Colonic mucosa (tissue), 4 donors: ENCODE measurements at regions not wholly inside any gene's neighbourhood (a gene's known extent, or its start where the extent isn't known, plus 50 kb on each side); places are given as distances from the start of the nearest gene placed in this dataset.

Experiments
- DNase-seq: peaks from one replicate; pipeline ENCODE4 v3.0.0-alpha.2; 2020
- H3K27ac ChIP-seq: fragments of 200-600 bp; one replicate; pipeline ENCODE4 v1.8.0; 2021
- H3K27me3 ChIP-seq: fragments of 200-600 bp; one replicate; pipeline ENCODE4 v1.8.0; 2021
- H3K36me3 ChIP-seq: fragments of 200-600 bp; one replicate; pipeline ENCODE4 v1.8.0; 2021
- H3K4me1 ChIP-seq: fragments of 200-600 bp; one replicate; pipeline ENCODE4 v1.8.0; 2021; ENCODE audit warnings: mild to moderate bottlenecking
- H3K4me3 ChIP-seq: fragments of 200-600 bp; one replicate; pipeline ENCODE4 v1.8.0; 2021
- H3K9ac ChIP-seq, 2 donors: one replicate each; pipeline ENCODE4 v1.7.0; 2013; ENCODE audit warnings: control low read depth in 2 of 2, low read depth in 2 of 2, low read length in 2 of 2
- H3K9me3 ChIP-seq: fragments of 200-600 bp; one replicate; pipeline ENCODE4 v1.8.0; 2021
- intact Hi-C: fragments of 100-400 bp; cut with DNase I; formaldehyde crosslinking; loops from one replicate; pipeline ENCODE4 v1.14.1; 2022
- TF ChIP-seq, protein P1 (sequence below): fragments of 200-600 bp; IDR thresholded peaks from one replicate; pipeline ENCODE4 v1.8.0; 2022; ENCODE audit warnings: antibody characterized with exemption, mild to moderate bottlenecking
- donor health status: healthy.
- donor health status: DM: no; HTN: no; CAD: no.
- donor health status: DM: no; HTN: no; CAD: no.

DNA sequence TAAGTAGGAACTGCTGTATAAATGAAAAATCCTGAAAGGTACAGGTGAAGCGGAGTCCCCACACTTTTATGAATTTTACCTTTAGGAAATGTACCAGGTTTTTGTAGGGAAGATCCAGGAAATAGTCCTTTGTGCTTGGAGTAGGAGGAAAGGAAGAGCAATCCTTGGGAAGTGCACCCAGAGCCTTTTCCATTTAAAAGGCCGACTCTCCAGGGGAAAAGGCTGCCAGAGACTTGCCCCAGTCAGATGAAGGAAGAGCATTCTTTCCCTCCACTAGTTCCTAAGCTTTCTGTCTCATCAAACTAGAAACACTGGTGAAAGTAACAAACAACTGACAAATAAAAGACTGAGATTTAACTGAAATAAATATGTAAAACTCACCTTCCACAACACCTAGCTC lies 779.4 kb upstream of the CDH6 start:
- no peaks in the 10 kb centered on the region for H3K27me3 ChIP-seq
- no peaks in the 10 kb centered on the region for H3K4me1 ChIP-seq
- intact Hi-C loops = no loop called here
- no peak for DNase-seq
- H3K9ac ChIP-seq = no peak overlapping the region
- no peak overlapping the region for H3K4me3 ChIP-seq
- H3K36me3 ChIP-seq = no peaks in the 10 kb centered on the region
- TF ChIP-seq, protein P1, sequence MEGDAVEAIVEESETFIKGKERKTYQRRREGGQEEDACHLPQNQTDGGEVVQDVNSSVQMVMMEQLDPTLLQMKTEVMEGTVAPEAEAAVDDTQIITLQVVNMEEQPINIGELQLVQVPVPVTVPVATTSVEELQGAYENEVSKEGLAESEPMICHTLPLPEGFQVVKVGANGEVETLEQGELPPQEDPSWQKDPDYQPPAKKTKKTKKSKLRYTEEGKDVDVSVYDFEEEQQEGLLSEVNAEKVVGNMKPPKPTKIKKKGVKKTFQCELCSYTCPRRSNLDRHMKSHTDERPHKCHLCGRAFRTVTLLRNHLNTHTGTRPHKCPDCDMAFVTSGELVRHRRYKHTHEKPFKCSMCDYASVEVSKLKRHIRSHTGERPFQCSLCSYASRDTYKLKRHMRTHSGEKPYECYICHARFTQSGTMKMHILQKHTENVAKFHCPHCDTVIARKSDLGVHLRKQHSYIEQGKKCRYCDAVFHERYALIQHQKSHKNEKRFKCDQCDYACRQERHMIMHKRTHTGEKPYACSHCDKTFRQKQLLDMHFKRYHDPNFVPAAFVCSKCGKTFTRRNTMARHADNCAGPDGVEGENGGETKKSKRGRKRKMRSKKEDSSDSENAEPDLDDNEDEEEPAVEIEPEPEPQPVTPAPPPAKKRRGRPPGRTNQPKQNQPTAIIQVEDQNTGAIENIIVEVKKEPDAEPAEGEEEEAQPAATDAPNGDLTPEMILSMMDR = no peak
- H3K27ac ChIP-seq = no peak overlapping the region
- H3K9me3 ChIP-seq = no peaks in the 10 kb centered on the region

DNA sequence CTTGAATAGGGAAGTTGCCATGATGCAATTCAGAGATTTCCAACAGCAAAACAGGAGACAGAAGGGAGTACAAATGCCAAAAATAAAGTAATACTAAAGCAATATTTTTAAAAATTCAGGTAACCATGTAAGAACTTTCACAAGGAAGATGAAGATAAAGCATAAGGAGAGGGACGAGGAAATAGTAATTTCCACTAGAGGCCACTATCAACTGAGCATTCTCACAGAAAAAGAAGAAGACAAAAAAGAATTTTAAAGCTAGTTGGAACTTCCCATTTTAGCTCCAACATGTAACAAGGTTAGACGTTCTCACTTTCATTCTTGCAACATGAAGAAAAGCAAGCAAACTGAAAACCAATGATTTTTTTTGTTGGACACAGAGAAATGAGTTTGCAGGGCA lies 779.9 kb upstream of the CDH6 start:
- Histone ChIP-seq H3K36me3 (no peaks in the 10 kb centered on the region), H3K9ac (no peak overlapping the region), H3K27ac (no peak overlapping the region), H3K27me3 (no peaks in the 10 kb centered on the region), H3K4me1 (no peaks in the 10 kb centered on the region), H3K9me3 (no peaks in the 10 kb centered on the region), H3K4me3 (no peak overlapping the region)
- no peak for DNase-seq
- intact Hi-C loops = no loop called here
- TF ChIP-seq, protein P1 = no peak

- no peaks in the 10 kb centered on the region for H3K4me1 ChIP-seq
- no peaks in the 10 kb centered on the region for H3K27me3 ChIP-seq
- no peak overlapping the region for H3K27ac ChIP-seq
- intact Hi-C loops = loop anchor here (5.0 kb wide), 2 partner anchors 821 to 836 kb away; no protein-coding TSS in a partner anchor
- H3K4me3 ChIP-seq = no peak overlapping the region
- H3K9ac ChIP-seq = no peak overlapping the region
- no peak for DNase-seq
- TF ChIP-seq, protein P1 = no peak
- H3K36me3 ChIP-seq = no peaks in the 10 kb centered on the region
- no peaks in the 10 kb centered on the region for H3K9me3 ChIP-seq
These were observed 787.7 kb upstream of the CDH6 start for GRCh38 chr5:30405821-30406220.

DNA sequence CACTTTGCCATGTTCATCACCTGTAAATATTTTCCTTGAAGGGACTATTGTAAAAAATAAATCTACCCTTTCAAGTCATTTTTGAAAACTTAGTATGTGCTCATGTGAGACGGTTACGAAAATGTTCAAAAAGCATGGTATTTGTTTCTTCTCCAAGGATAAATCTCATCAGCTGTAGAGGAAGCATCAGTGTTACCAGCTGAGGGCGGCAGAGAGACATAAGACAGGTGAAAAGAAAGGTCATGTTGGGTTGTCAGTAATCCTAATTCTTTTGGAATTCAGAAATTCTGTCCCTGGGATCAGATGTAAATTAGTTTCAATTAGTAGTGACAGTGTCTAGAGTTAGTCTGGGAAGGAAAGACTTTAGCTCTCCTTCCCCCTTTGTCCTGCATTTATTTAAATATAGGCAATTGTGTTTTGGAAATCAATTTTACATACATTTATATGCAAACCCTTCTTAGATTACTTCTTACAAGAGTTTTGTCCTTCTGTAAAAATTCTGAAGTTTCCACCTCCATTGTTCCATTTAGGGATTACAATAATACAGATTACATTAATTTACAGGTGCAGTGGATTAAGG lies 791.9 kb upstream of the CDH6 start:
- DNase-seq = peak; percentile 35
- intact Hi-C loops = no loop called here
- no peaks in the 10 kb centered on the region for H3K4me1 ChIP-seq
- H3K9ac ChIP-seq = no peak overlapping the region
- no peak overlapping the region for H3K27ac ChIP-seq
- H3K36me3 ChIP-seq = no peaks in the 10 kb centered on the region
- TF ChIP-seq, protein P1 = no peak
- H3K27me3 ChIP-seq = no peaks in the 10 kb centered on the region
- no peak overlapping the region for H3K4me3 ChIP-seq
- no peaks in the 10 kb centered on the region for H3K9me3 ChIP-seq

DNA sequence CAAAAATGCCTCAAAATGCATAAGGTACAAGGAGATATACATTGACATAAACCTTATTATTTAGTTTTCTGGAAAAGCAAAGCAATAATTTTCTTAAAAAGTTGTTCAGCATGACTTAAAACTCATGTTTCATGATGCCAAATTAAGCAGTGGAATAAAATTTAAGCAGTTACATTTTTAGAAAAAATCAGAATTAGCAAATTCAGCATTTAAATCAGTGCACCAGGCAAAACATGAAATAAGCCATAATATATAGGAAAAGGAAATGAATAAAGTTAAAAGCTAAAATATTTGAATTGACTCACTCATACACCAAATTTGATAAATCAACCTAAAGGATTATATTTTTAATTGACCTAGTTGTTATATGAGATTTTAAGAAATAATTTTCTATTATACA lies 795.1 kb upstream of the CDH6 start:
- TF ChIP-seq, protein P1 = no peak
- Histone ChIP-seq H3K27ac (no peak overlapping the region), H3K36me3 (no peaks in the 10 kb centered on the region), H3K27me3 (no peaks in the 10 kb centered on the region), H3K4me1 (no peaks in the 10 kb centered on the region), H3K9me3 (no peaks in the 10 kb centered on the region), H3K4me3 (no peak overlapping the region), H3K9ac (no peak overlapping the region)
- no peak for DNase-seq
- intact Hi-C loops = no loop called here
